Choroid plexus epithelial cell (primary cell): ENCODE measurements at regions not wholly inside any gene's neighbourhood (a gene's known extent, or its start where the extent isn't known, plus 50 kb on each side); places are given as distances from the start of the nearest gene placed in this dataset.

Experiments used
- DNase-seq: peaks from one replicate; pipeline ENCODE4 v3.0.0-alpha.2; 2010; ENCODE audit warnings: low read depth
- H3K4me3 ChIP-seq: 2 replicates; pipeline ENCODE4 v1.5.1; 2011; ENCODE audit warnings: low read depth, mild to moderate bottlenecking, control low read depth, low read length, moderate library complexity
- TF ChIP-seq, protein P1 (sequence below): conservative IDR thresholded peaks from 2 replicates; pipeline ENCODE4 v1.5.1; 2011; ENCODE audit warnings: low read depth, mild to moderate bottlenecking, control low read depth, inconsistent platforms, low read length, moderate library complexity

DNA sequence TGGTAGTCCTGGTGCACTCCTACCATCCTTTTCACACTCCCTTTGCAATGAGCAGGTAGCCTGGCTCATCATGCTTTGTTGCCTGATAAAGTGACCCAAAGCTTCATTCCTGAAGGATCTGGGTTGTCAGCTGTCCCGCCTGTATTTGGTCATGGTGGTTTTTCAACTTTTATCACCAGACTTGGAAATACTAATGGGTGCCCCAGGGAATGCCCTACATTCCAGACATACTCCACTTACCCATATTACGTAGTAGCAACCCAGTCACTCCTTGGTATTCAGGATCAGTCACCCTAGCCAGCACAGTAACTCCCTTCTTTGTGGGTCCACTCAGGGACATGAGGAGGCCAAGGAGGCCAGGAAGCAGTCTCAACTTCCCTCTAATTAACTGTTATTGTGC, 199.2 kb downstream of the MAFB start:
- TF ChIP-seq, protein P1, sequence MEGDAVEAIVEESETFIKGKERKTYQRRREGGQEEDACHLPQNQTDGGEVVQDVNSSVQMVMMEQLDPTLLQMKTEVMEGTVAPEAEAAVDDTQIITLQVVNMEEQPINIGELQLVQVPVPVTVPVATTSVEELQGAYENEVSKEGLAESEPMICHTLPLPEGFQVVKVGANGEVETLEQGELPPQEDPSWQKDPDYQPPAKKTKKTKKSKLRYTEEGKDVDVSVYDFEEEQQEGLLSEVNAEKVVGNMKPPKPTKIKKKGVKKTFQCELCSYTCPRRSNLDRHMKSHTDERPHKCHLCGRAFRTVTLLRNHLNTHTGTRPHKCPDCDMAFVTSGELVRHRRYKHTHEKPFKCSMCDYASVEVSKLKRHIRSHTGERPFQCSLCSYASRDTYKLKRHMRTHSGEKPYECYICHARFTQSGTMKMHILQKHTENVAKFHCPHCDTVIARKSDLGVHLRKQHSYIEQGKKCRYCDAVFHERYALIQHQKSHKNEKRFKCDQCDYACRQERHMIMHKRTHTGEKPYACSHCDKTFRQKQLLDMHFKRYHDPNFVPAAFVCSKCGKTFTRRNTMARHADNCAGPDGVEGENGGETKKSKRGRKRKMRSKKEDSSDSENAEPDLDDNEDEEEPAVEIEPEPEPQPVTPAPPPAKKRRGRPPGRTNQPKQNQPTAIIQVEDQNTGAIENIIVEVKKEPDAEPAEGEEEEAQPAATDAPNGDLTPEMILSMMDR, result no peak
- DNase-seq, result no peak
- no peak overlapping the region for H3K4me3 ChIP-seq

DNA sequence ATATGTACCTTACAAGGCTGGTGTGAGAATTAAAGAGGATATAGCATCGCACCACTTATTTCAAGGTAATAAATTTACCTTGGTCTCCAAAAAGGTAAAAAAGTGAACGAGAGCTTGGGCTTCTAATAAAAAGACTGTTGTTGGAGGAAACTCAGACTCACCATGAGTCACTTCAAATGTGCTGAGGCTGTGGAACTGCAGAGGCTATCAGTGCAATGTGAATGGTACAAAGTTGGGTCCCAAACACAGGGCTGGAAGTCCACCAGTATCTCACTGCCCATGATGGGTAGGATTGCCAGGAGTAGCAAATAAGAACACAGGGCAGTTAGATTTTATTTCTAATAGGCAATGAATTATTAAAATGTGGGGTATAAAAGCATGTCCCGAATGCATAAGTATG, 200.6 kb downstream of the MAFB start:
- no peak overlapping the region for H3K4me3 ChIP-seq
- TF ChIP-seq, protein P1, result no peak
- DNase-seq, result no peak

DNA sequence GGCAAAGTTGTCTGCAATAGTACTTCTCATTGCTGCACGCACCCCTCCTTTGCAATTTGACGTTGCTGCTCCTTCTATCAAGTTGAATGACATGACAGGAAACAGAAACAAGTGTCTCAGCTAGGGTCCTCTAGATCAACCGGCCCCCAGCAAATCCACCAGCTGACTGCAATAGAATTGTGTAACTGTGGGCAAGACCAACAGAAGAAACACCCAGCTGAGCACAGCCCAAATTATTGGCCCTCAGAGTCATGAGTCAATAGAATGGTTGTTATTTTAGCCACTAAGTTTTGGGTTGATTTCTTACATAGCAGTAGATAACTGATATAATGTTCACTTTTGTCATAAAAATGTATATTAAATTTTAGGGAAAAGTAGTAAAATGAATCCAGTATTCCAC, 202.7 kb downstream of the MAFB start:
- no peak overlapping the region for H3K4me3 ChIP-seq
- no peak for DNase-seq
- TF ChIP-seq, protein P1, result no peak

DNA sequence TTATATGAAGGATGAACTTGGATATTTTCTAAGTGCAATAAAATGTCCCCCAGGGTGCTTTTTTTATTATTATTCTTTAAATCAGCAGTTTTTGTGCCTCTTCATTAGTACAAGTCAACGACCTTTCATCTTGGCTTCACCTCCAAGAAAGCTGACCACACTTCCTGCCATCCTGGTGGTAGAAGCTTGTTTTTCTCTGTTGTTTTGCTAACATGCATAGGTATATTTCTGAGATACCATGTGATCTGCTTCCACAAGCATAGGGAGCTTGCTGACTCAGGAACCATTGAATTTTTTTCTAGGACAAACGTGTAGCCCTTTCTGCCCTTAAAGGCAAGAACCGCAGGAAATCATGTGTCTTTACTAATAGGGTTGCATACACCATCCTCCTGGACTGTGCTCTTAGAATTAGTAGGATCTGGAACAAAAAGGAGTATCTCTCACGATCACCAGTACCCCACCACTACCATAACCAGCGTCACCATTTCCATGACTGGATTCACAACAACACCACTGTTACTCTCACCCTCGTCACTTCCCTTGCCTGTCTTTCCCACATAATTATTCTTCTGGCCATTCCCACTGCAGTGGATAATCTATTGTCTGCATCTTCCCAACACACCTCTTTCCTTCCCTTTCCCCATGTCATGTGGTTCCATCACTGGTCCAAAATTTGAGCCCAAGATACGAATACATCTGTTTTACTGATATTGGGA, 207.1 kb downstream of the MAFB start:
- H3K4me3 ChIP-seq, result no peak overlapping the region
- TF ChIP-seq, protein P1, result no peak
- peak; percentile 28 for DNase-seq

DNA sequence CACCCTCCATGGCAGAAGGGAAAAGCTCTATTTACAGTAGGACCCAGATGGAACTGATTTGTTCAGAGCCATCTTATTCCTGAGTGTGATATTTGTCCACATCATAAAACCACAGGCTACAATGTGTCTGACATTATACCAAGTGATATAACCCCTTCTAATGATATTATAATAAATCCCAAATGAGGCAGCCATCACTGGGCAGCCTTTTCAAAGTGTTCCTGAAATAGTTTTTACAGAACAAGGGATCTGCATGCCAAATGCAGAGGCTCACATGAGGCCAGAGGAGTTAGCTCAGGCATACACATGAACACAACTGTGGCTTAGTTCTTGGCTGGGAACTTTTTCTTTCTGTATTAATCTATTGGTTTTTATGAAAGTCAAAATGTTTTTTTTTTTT, 207.7 kb downstream of the MAFB start:
- TF ChIP-seq, protein P1, result no peak
- DNase-seq, result peak; percentile 8
- no peak overlapping the region for H3K4me3 ChIP-seq

DNA sequence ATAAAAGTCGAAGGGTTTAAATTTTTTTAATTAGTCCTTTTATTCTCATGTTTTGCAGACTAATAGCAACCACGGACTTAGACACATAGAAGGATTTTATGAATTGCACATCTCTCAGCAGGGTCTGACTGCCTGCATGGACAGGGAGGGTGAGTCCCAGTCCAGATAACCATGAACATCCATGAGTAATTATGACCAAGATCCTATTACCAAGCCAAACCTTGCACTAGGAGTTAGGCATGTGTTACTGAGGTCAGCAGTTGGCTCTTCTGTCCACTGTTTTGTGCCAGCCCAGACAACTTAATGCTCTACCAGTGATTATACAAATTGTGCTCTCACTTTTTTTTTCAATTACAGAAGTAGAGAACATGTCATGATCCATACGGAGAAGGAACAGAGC, 211.2 kb downstream of the MAFB start:
- TF ChIP-seq, protein P1, result no peak
- peak; percentile 7 for DNase-seq
- no peak overlapping the region for H3K4me3 ChIP-seq

DNA sequence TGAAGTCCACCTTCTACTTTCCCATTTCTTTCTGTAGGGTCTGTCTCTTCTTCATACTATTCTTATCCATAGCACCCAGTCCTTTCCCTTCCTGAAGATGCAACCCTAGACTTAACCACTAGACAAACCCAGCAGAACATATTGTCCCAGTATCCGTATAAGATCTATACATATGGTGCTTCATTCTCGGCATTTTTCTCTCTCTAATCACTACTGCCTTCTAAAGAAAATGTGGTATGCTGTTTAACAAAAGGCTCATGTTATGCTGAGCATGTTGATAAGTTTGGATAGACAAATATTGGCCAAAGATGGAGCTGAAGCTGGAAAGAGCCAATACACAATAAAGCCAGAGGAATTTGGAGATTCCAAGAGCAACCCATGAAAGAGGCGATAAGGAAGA, 212.6 kb downstream of the MAFB start:
- TF ChIP-seq, protein P1, result no peak
- H3K4me3 ChIP-seq, result no peak overlapping the region
- DNase-seq, result peak; percentile 21
